ENCODE measurements at regions not wholly inside any gene's neighbourhood (a gene's known extent, or its start where the extent isn't known, plus 50 kb on each side); places are given as distances from the start of the nearest gene placed in this dataset.

- CTCF ChIA-PET, result no interaction called here
- POLR2A ChIA-PET, result no interaction called here
Measured at GRCh38 chr5:133840168-133840567, 128.3 kb downstream of the C5orf15 start.

DNA sequence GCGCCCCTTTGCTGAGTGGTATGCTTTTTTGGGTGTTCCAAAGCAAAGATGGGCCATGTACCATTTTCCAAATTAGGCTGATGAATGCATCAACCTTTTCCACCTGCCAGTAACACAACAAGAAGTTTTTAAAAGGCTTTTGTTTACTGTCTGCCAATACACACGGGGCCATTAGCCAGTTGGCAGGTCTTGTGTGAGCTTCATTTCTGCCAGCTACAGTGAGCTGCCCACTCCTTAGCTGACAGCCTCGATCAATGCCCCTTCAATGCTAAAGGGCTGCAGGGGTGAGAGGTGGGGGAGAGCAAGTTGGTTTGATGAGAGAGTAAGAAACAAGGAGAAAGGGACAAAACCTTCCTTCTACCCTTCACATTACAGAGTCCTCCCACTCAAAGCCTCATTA lies 128.7 kb downstream of the C5orf15 start:
- POLR2A ChIA-PET, result no interaction called here
- CTCF ChIA-PET, result no interaction called here

DNA sequence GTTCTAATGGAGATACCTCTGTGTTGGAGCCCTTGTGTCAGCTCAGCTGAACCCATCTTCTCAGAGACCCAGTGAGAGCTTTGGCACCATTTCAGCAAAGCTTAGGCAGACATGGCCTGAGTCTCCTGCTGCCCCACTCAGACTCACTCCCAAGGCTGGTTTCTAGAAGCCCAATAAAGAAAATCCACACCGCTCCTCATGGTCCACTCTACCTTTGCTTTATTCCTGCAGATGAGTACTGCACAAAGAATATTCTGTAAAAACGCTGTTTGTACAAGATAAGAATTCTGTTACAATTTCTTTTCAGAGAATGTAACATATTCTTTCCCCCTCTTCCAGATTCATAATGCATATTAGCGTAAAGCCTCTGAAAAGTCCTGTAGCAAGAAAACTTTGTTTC lies 129.3 kb downstream of the C5orf15 start:
- POLR2A ChIA-PET, result no interaction called here
- CTCF ChIA-PET, result interaction anchor here (1.6 kb wide), 1 partner anchor 30 kb away, joined by 4 read pairs; no protein-coding TSS in a partner anchor

DNA sequence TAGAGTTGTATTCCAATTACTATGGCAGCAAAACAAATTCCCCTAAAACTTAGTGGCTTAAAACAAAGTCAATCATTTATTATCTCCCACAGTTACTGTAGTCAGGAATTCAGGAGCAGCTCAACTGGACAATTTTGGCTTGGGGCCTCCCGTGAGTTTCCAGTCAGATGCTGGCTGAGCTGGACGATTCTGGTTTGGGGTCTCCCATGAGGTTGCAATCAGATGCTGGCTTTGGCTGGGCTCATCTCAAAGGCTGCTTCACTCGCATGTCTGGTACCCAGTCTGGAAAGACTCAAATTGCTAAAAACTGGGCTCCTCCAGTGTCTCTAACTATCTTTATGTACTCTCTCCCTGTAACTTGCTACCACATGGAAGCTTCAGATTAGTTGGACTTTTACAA lies 130.1 kb downstream of the C5orf15 start:
- POLR2A ChIA-PET, result no interaction called here
- CTCF ChIA-PET, result interaction anchor here (1.6 kb wide), 1 partner anchor 31 kb away, joined by 4 read pairs; no protein-coding TSS in a partner anchor

DNA sequence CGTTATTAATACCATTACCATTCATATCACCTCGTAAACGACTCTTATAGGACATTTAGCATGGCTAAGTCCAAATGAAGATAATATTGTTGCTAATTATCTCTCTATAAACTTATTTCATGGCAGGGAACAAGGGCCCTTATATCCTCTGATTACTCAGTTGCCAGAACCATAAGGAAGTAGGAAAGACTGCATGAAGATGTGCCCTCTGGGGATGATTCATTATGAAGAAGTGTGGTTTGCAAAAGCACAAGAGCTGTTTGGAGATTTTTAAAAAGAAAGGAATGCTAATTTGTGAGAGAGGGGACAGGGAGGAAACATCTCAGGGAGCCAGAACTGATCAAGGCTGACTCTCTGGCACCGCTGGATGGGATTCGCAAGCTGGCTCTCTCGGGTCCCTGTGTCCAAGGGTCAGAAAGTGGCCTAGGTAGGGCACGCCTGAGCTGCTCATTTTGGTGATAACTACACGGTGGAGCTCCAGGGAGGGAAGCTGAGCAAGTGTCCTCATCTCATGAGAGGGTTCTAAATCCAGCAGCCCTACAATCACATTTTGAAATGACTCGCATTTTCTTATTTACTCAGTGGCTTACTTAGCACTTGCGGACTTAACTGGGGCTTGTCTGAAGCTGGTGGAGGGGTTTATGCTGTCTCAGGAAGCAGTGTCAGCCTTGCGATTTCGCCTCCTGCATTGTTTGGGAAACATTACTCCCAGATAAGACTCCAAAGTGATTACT lies 136.8 kb downstream of the C5orf15 start:
- CTCF ChIA-PET, result no interaction called here
- POLR2A ChIA-PET, result no interaction called here

- ChIA-PET POLR2A (no interaction called here), CTCF (no interaction called here)
Measured at GRCh38 chr5:133830911-133831310, 137.5 kb downstream of the C5orf15 start.

- ChIA-PET CTCF (no interaction called here), POLR2A (no interaction called here)
Measured at GRCh38 chr5:133830281-133830680, 138.1 kb downstream of the C5orf15 start.

DNA sequence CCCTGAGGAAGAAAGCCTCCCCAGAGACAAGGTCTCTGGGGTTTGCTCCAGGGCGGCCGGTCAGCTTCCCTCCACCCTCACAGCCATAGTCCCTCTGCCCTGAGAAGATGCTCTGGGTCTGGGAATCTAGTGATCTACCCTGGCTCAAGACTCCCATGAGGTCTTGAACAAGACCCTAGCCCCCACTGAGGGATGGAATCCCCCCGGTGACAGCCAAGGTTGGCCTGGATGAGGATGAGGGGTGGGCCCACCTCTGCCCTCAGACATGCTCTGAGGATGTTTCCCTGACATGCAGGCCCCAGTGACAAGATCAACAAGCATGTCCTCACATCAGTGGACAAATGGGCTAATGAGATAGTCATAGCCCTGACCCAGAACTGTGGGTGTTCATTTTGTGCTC lies 138.6 kb downstream of the C5orf15 start:
- ChIA-PET CTCF (no interaction called here), POLR2A (no interaction called here)

- ChIA-PET POLR2A (no interaction called here), CTCF (no interaction called here)
Measured at GRCh38 chr5:133828722-133829121, 139.7 kb downstream of the C5orf15 start.

- CTCF ChIA-PET, result no interaction called here
- POLR2A ChIA-PET, result no interaction called here
Measured at GRCh38 chr5:133827830-133828229, 140.6 kb downstream of the C5orf15 start.

DNA sequence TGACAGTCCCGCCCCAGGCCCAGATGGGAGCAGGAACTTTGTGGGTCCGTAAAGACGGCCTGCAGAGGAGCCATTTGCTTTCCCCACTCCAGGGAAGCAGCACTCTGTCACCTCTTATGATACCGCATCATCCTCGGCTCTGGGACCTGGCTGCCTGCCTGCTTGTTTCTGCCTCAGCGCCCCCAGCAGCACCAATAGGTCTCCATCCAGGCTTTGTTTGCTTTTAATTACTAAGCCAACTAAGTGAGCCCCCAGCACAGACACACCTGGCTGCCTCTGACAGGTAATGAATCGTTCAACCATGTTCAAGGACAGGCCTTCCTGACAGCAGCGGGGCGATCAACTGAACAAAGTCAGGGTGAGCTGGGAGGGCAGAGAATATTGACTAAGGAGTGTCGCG lies 141.4 kb downstream of the C5orf15 start:
- POLR2A ChIA-PET, result no interaction called here
- CTCF ChIA-PET, result no interaction called here

GRCh38 chr5:133825631-133826289 lies 142.7 kb downstream of the C5orf15 start:
- ChIA-PET CTCF (no interaction called here), POLR2A (no interaction called here)

- ChIA-PET CTCF (no interaction called here), POLR2A (no interaction called here)
Measured at GRCh38 chr5:133824661-133825254, 143.7 kb downstream of the C5orf15 start.

GRCh38 chr5:133821889-133822288 lies 146.5 kb downstream of the C5orf15 start:
- ChIA-PET POLR2A (no interaction called here), CTCF (no interaction called here)

GRCh38 chr5:133821311-133821741 lies 147.1 kb downstream of the C5orf15 start:
- ChIA-PET CTCF (no interaction called here), POLR2A (no interaction called here)

DNA sequence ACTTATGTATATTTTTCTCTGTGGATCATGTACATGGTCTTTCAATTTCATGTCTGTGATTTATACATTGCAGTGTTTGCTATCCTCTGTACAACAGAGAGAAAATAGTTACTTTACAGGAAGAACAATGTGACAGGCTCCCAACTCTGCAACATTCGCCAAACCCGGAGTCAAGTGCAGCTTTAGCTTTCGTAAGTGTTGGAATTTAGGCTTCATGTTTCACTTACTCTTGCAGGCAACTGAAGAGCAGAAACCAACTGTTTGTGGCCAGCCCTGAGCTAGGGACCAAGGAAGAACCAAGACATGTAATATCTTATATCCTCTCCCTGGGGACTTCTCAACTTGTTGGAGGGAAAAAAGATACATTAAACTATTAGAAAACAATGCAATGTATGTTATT lies 147.9 kb downstream of the C5orf15 start:
- POLR2A ChIA-PET, result interaction anchor here (0.5 kb wide), 1 partner anchor 803 kb away, joined by 3 read pairs; no protein-coding TSS in a partner anchor
- CTCF ChIA-PET, result no interaction called here

DNA sequence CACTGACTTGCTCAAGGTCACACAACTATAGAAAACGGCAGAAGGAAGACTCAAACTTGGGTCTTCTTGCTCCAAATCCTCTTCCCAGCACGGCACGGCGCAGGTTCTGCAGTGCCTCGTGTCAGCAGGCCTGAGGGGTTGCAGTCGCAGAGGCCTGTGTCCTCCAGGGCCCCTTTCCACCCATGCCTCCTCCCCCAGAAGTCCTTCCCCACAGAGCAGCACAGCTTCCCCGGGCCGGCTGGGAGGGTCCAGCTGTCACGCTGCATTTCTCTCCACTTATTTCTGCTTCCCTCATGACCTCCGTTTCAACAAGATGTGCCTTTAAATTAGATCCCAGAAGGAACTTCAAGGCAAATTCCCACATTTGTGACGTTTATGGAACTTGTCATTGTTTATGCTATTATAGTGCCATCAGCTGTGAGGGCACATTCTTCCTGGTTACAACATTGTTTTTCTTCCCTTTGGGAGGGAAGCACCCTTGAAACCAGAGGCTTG lies 148.4 kb downstream of the C5orf15 start:
- ChIA-PET CTCF (no interaction called here), POLR2A (no interaction called here)

- POLR2A ChIA-PET, result no interaction called here
- CTCF ChIA-PET, result no interaction called here
Measured at GRCh38 chr5:133818869-133819600, 149.4 kb downstream of the C5orf15 start.

- CTCF ChIA-PET, result no interaction called here
- POLR2A ChIA-PET, result interaction anchor here (0.5 kb wide), 1 partner anchor 83 kb away, joined by 4 read pairs; no protein-coding TSS in a partner anchor
Measured at GRCh38 chr5:133818031-133818431, 150.4 kb downstream of the C5orf15 start.

DNA sequence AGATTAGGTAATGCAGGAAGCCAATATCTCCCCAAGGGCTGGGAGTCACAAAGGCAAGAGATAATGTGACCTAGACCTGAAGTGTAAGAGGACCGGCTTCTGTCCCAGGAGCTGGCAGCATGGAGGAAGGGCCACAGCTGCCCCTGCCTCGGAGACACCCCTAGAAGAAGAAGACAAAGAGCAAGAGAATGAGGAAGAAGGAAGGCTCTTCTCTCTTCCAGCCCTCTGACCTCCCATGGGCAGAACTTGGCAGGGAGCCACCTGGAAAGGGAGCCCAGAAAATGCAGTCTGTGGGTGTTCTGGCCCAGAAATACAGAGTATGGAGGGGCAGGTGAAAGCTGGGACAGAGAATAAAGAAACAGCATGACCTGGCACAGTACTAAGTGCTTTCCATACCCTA lies 151.0 kb downstream of the C5orf15 start:
- POLR2A ChIA-PET, result no interaction called here
- CTCF ChIA-PET, result no interaction called here

DNA sequence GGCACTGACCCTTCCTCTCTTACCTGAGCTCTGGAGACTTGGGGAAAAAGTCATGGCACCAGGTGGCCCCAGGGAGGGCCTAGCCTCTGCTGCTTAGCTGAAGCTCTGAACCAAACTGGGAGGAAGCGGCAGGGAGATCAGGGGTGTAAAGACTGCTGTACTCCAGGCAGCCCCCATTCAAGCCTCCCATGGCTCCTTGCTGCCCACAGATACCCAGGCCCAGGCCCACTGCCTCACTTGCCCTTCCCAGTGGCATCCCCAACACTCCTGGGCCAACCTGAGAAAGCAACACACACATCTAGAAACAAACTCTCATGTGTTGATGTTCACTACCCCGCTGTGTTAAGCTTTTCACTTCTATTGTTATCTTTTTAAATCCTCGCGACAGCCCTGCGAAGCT lies 151.6 kb downstream of the C5orf15 start:
- ChIA-PET POLR2A (no interaction called here), CTCF (no interaction called here)

Data from activated CD8-positive, alpha-beta memory T cell treated with anti-CD3 and anti-CD28 coated beads for 36 hours (primary cell).